ENCODE measurements at regions not wholly inside any gene's neighbourhood (a gene's known extent, or its start where the extent isn't known, plus 50 kb on each side); places are given as distances from the start of the nearest gene placed in this dataset.

GRCh38 chr13:59384154-59384553, 779.6 kb downstream of the DIAPH3 start:
- Mint-ChIP-seq H3K4me1 (no peaks in the 10 kb centered on the region), H3K36me3 (ENCODE audit: low read depth) (peaks cover 7% of the 10 kb centered on the region), H3K27me3 (ENCODE audit: low read depth) (no peaks in the 10 kb centered on the region), H3K4me3 (no peak overlapping the region), H3K9me3 (peaks cover 10% of the 10 kb centered on the region), H3K27ac (ENCODE audit: unreplicated experiment) (no peak overlapping the region)
- DNase-seq (ENCODE audit: low read depth, low spot score) = no peak
- TF ChIP-seq CTCF (conservative IDR thresholded peaks at IDR 0.05) = no peak

GRCh38 chr13:59391696-59392095, 772.0 kb downstream of the DIAPH3 start:
- no peak overlapping the region for H3K27ac Mint-ChIP-seq (ENCODE audit: unreplicated experiment)
- peak; percentile 58 for DNase-seq (ENCODE audit: low read depth, low spot score)
- H3K9me3 Mint-ChIP-seq = peaks cover 4% of the 10 kb centered on the region
- no peak overlapping the region for H3K4me3 Mint-ChIP-seq
- no peaks in the 10 kb centered on the region for H3K27me3 Mint-ChIP-seq (ENCODE audit: low read depth)
- TF ChIP-seq CTCF (conservative IDR thresholded peaks at IDR 0.05) = peak; percentile 85
- no peaks in the 10 kb centered on the region for H3K36me3 Mint-ChIP-seq (ENCODE audit: low read depth)
- H3K4me1 Mint-ChIP-seq = no peaks in the 10 kb centered on the region

GRCh38 chr13:59392328-59392727, 771.4 kb downstream of the DIAPH3 start:
- no peaks in the 10 kb centered on the region for H3K4me1 Mint-ChIP-seq
- no peaks in the 10 kb centered on the region for H3K27me3 Mint-ChIP-seq (ENCODE audit: low read depth)
- peaks cover 3% of the 10 kb centered on the region for H3K9me3 Mint-ChIP-seq
- H3K4me3 Mint-ChIP-seq = no peak overlapping the region
- H3K27ac Mint-ChIP-seq (ENCODE audit: unreplicated experiment) = no peak overlapping the region
- no peak for TF ChIP-seq CTCF (conservative IDR thresholded peaks at IDR 0.05)
- H3K36me3 Mint-ChIP-seq (ENCODE audit: low read depth) = no peaks in the 10 kb centered on the region
- no peak for DNase-seq (ENCODE audit: low read depth, low spot score)

GRCh38 chr13:59394496-59394895, 769.2 kb downstream of the DIAPH3 start:
- no peaks in the 10 kb centered on the region for H3K4me1 Mint-ChIP-seq
- H3K9me3 Mint-ChIP-seq = no peaks in the 10 kb centered on the region
- no peak for DNase-seq (ENCODE audit: low read depth, low spot score)
- H3K27ac Mint-ChIP-seq (ENCODE audit: unreplicated experiment) = no peak overlapping the region
- H3K4me3 Mint-ChIP-seq = no peak overlapping the region
- H3K36me3 Mint-ChIP-seq (ENCODE audit: low read depth) = no peaks in the 10 kb centered on the region
- H3K27me3 Mint-ChIP-seq (ENCODE audit: low read depth) = no peaks in the 10 kb centered on the region
- no peak for TF ChIP-seq CTCF (conservative IDR thresholded peaks at IDR 0.05)

GRCh38 chr13:59398127-59398526, 765.6 kb downstream of the DIAPH3 start:
- no peaks in the 10 kb centered on the region for H3K36me3 Mint-ChIP-seq (ENCODE audit: low read depth)
- H3K27ac Mint-ChIP-seq (ENCODE audit: unreplicated experiment) = peak overlapping the region; percentile 23
- no peaks in the 10 kb centered on the region for H3K9me3 Mint-ChIP-seq
- H3K4me3 Mint-ChIP-seq = no peak overlapping the region
- no peaks in the 10 kb centered on the region for H3K27me3 Mint-ChIP-seq (ENCODE audit: low read depth)
- no peak for TF ChIP-seq CTCF (conservative IDR thresholded peaks at IDR 0.05)
- no peaks in the 10 kb centered on the region for H3K4me1 Mint-ChIP-seq
- DNase-seq (ENCODE audit: low read depth, low spot score) = no peak

GRCh38 chr13:59398661-59399060, 765.1 kb downstream of the DIAPH3 start:
- H3K4me3 Mint-ChIP-seq = no peak overlapping the region
- no peaks in the 10 kb centered on the region for H3K36me3 Mint-ChIP-seq (ENCODE audit: low read depth)

More at GRCh38 chr13:59398661-59399060, 765.1 kb downstream of the DIAPH3 start:
- TF ChIP-seq CTCF (conservative IDR thresholded peaks at IDR 0.05) = no peak
- DNase-seq (ENCODE audit: low read depth, low spot score) = no peak
- no peaks in the 10 kb centered on the region for H3K4me1 Mint-ChIP-seq
- H3K27me3 Mint-ChIP-seq (ENCODE audit: low read depth) = no peaks in the 10 kb centered on the region
- H3K9me3 Mint-ChIP-seq = no peaks in the 10 kb centered on the region
- no peak overlapping the region for H3K27ac Mint-ChIP-seq (ENCODE audit: unreplicated experiment)
